ENCODE measurements at regions not wholly inside any gene's neighbourhood (a gene's known extent, or its start where the extent isn't known, plus 50 kb on each side); places are given as distances from the start of the nearest gene placed in this dataset.

DNA sequence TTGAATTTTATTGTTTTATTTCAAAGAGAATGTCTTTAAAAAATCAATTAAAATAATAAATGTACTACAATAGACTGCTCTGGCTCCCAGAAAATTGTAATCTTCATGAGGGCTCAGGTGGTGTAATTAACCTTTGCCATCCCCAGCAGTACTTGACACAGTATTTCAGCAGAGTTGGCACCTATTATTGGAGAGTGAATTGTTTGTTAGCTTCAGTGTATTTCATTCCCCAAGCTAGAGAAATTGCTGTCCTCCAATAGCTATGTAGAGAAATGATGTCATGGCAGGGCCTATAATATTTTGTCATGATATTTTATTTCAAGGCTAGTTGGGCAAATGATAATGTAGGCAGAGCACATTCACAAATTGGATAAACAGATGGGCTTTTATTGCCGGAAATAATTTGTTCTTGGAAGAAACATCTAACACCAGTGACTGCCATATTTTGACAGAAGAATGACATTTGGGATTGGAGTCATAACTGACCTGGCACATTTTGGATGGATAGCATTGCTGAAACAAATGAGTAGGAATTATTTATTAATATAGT lies 712.0 kb upstream of the NXPH2 start:
- no peaks in the 10 kb centered on the region for H3K27me3 ChIP-seq (replicated peaks in 2 of 5; ENCODE audit: control insufficient read depth in 4 of 5, insufficient read depth in 5 of 5, low read length in 4 of 5)
- ChIA-PET POLR2A (no interaction called here), CTCF (no interaction called here)
- no peak for DNase-seq
- WGBS (ENCODE audit: insufficient coverage): no CpG with 5 or more reads among the region's 1 CpG
- no peaks in the 10 kb centered on the region for H3K4me1 ChIP-seq (ENCODE audit: control extremely low read depth in 1 of 4, control insufficient read depth in 4 of 4, insufficient read depth in 4 of 4, low read length in 3 of 4)
- no peaks in the 10 kb centered on the region for H3K9me3 ChIP-seq (ENCODE audit: control extremely low read depth in 1 of 5, control insufficient read depth in 4 of 5, insufficient read depth in 2 of 5, low read depth in 1 of 5, low read length in 4 of 5)
- no peak overlapping the region for H3K27ac ChIP-seq (ENCODE audit: insufficient read depth in 1 of 2, low read depth in 1 of 2, low read length in 2 of 2, poor library complexity in 1 of 2, severe bottlenecking in 2 of 2)
- H3K36me3 ChIP-seq (ENCODE audit: control insufficient read depth in 4 of 4, insufficient read depth in 4 of 4, low read length in 3 of 4): no peaks in the 10 kb centered on the region
- no peak overlapping the region for H3K4me3 ChIP-seq (ENCODE audit: control insufficient read depth in 1 of 7, extremely low read depth in 1 of 7, insufficient read depth in 4 of 7, low read depth in 2 of 7, low read length in 6 of 7)

DNA sequence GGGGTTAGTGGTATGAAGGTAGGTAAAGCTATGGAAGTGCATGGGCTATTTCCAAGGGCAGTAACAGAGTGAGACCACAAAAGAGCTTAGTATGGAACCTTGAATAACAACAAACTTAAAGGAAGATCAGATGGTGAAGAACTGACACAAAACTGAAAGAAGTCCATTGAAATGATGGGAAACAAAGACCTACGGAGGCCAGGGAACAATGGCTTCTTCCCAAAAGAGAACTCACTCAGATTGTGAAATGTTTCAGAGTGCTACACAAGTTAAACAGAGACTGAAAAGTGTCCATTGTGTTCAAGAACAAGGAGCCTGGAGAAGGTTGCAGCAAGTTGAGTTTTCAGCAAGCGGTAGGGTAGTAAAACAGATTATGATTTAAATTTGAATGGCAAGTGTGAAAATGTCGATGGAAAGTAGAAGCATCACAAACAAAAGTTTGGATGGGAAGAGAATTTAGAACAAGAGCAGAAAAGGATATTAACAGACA lies 700.0 kb upstream of the NXPH2 start:
- WGBS (ENCODE audit: insufficient coverage): 90% methylated on average over 1 of the region's 3 CpGs
- Histone ChIP-seq H3K4me1 (ENCODE audit: control extremely low read depth in 1 of 4, control insufficient read depth in 4 of 4, insufficient read depth in 4 of 4, low read length in 3 of 4) (no peaks in the 10 kb centered on the region), H3K36me3 (ENCODE audit: control insufficient read depth in 4 of 4, insufficient read depth in 4 of 4, low read length in 3 of 4) (no peaks in the 10 kb centered on the region), H3K27me3 (replicated peaks in 2 of 5; ENCODE audit: control insufficient read depth in 4 of 5, insufficient read depth in 5 of 5, low read length in 4 of 5) (no peaks in the 10 kb centered on the region), H3K9me3 (ENCODE audit: control extremely low read depth in 1 of 5, control insufficient read depth in 4 of 5, insufficient read depth in 2 of 5, low read depth in 1 of 5, low read length in 4 of 5) (no peaks in the 10 kb centered on the region), H3K27ac (ENCODE audit: insufficient read depth in 1 of 2, low read depth in 1 of 2, low read length in 2 of 2, poor library complexity in 1 of 2, severe bottlenecking in 2 of 2) (no peak overlapping the region), H3K4me3 (ENCODE audit: control insufficient read depth in 1 of 7, extremely low read depth in 1 of 7, insufficient read depth in 4 of 7, low read depth in 2 of 7, low read length in 6 of 7) (no peak overlapping the region)
- ChIA-PET POLR2A (no interaction called here), CTCF (no interaction called here)
- no peak for DNase-seq

DNA sequence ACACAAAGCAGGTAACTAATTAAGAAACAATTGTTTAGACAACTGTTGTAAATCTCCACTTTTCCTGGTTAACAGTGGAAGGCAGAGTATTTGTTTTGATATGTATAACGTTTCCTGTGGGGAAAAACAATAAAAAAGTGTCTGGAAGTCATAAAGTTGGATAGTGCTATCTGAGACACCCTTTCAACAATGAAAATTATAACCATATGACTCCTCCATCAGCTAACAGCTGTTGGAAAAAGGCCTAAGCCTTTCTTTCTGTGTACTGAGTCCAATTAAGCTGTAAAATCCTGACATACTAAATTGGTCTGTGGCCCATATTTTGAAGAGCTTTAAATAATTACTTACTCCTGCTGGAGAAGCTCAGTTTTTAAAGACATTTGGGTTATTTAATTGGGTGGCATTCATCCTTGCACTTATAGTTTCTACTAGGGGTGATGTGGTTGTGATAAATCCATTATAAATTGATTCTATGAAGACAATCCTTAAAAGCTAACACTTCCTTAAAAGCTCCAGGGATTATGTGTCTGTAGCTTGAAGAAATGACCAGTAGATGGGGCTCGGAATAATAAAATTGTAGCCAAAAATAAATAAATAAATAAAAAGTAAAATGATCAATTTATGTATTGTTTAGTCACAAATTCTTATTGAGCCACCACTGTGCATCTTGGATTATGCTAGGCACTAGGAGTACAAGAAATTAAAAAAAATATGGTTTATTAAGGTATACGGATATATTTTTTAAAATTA lies 698.1 kb upstream of the NXPH2 start:
- ChIA-PET CTCF (interaction anchor here (0.9 kb wide), 1 partner anchor 9 kb away, joined by 3 read pairs; no protein-coding TSS in a partner anchor), POLR2A (no interaction called here)
- no peaks in the 10 kb centered on the region for H3K27me3 ChIP-seq (replicated peaks in 2 of 5; ENCODE audit: control insufficient read depth in 4 of 5, insufficient read depth in 5 of 5, low read length in 4 of 5)
- no peak overlapping the region for H3K4me3 ChIP-seq (ENCODE audit: control insufficient read depth in 1 of 7, extremely low read depth in 1 of 7, insufficient read depth in 4 of 7, low read depth in 2 of 7, low read length in 6 of 7)
- no peak overlapping the region for H3K27ac ChIP-seq (ENCODE audit: insufficient read depth in 1 of 2, low read depth in 1 of 2, low read length in 2 of 2, poor library complexity in 1 of 2, severe bottlenecking in 2 of 2)
- no peaks in the 10 kb centered on the region for H3K4me1 ChIP-seq (ENCODE audit: control extremely low read depth in 1 of 4, control insufficient read depth in 4 of 4, insufficient read depth in 4 of 4, low read length in 3 of 4)
- H3K36me3 ChIP-seq (ENCODE audit: control insufficient read depth in 4 of 4, insufficient read depth in 4 of 4, low read length in 3 of 4): no peaks in the 10 kb centered on the region
- DNase-seq: no peak
- no peaks in the 10 kb centered on the region for H3K9me3 ChIP-seq (ENCODE audit: control extremely low read depth in 1 of 5, control insufficient read depth in 4 of 5, insufficient read depth in 2 of 5, low read depth in 1 of 5, low read length in 4 of 5)
- no CpG with 5 or more reads among the region's 3 CpGs for WGBS (ENCODE audit: insufficient coverage)

GRCh38 chr2:139477618-139478017 lies 697.4 kb upstream of the NXPH2 start:
- POLR2A ChIA-PET: no interaction called here
- Histone ChIP-seq H3K9me3 (ENCODE audit: control extremely low read depth in 1 of 5, control insufficient read depth in 4 of 5, insufficient read depth in 2 of 5, low read depth in 1 of 5, low read length in 4 of 5) (no peaks in the 10 kb centered on the region), H3K27me3 (replicated peaks in 2 of 5; ENCODE audit: control insufficient read depth in 4 of 5, insufficient read depth in 5 of 5, low read length in 4 of 5) (no peaks in the 10 kb centered on the region), H3K4me3 (ENCODE audit: control insufficient read depth in 1 of 7, extremely low read depth in 1 of 7, insufficient read depth in 4 of 7, low read depth in 2 of 7, low read length in 6 of 7) (no peak overlapping the region), H3K4me1 (ENCODE audit: control extremely low read depth in 1 of 4, control insufficient read depth in 4 of 4, insufficient read depth in 4 of 4, low read length in 3 of 4) (no peaks in the 10 kb centered on the region), H3K36me3 (ENCODE audit: control insufficient read depth in 4 of 4, insufficient read depth in 4 of 4, low read length in 3 of 4) (no peaks in the 10 kb centered on the region), H3K27ac (ENCODE audit: insufficient read depth in 1 of 2, low read depth in 1 of 2, low read length in 2 of 2, poor library complexity in 1 of 2, severe bottlenecking in 2 of 2) (no peak overlapping the region)
- CTCF ChIA-PET: no interaction called here
- DNase-seq: no peak
- 98% methylated on average over 7 of the region's 8 CpGs for WGBS (ENCODE audit: insufficient coverage)

- H3K36me3 ChIP-seq (ENCODE audit: control insufficient read depth in 4 of 4, insufficient read depth in 4 of 4, low read length in 3 of 4): no peaks in the 10 kb centered on the region
- no peak for DNase-seq
- no peaks in the 10 kb centered on the region for H3K27me3 ChIP-seq (replicated peaks in 2 of 5; ENCODE audit: control insufficient read depth in 4 of 5, insufficient read depth in 5 of 5, low read length in 4 of 5)
- no peak overlapping the region for H3K4me3 ChIP-seq (ENCODE audit: control insufficient read depth in 1 of 7, extremely low read depth in 1 of 7, insufficient read depth in 4 of 7, low read depth in 2 of 7, low read length in 6 of 7)
- no peaks in the 10 kb centered on the region for H3K9me3 ChIP-seq (ENCODE audit: control extremely low read depth in 1 of 5, control insufficient read depth in 4 of 5, insufficient read depth in 2 of 5, low read depth in 1 of 5, low read length in 4 of 5)
- CTCF ChIA-PET: interaction anchor here (0.9 to 1.4 kb wide), 2 partner anchors 8 to 11 kb away, joined by 3 read pairs; no protein-coding TSS in a partner anchor
- no CpG with 5 or more reads among the region's 1 CpG for WGBS (ENCODE audit: insufficient coverage)
- H3K4me1 ChIP-seq (ENCODE audit: control extremely low read depth in 1 of 4, control insufficient read depth in 4 of 4, insufficient read depth in 4 of 4, low read length in 3 of 4): no peaks in the 10 kb centered on the region
- H3K27ac ChIP-seq (ENCODE audit: insufficient read depth in 1 of 2, low read depth in 1 of 2, low read length in 2 of 2, poor library complexity in 1 of 2, severe bottlenecking in 2 of 2): no peak overlapping the region
- POLR2A ChIA-PET: no interaction called here
These were observed 689.8 kb upstream of the NXPH2 start for GRCh38 chr2:139469985-139470384.

DNA sequence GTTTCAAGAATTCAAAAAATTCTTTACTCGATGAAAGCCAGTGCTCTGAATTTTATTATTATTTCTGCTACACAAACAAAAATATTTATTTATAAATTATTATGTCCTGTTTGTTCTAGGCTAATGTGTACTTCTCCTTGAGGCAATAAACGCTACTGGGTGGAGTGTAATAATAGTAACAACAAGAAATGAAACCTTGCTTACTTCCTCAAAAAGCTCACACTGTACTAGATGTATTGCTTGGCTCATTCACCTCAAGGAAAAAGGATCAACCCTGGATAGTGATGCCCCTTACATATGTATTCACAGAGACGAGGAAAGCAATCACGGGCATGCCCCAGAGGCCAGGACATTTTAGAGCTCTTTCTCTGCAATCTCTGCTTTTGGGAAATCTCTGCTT lies 685.6 kb upstream of the NXPH2 start:
- no peaks in the 10 kb centered on the region for H3K9me3 ChIP-seq (ENCODE audit: control extremely low read depth in 1 of 5, control insufficient read depth in 4 of 5, insufficient read depth in 2 of 5, low read depth in 1 of 5, low read length in 4 of 5)
- DNase-seq: no peak
- ChIA-PET CTCF (no interaction called here), POLR2A (no interaction called here)
- no peaks in the 10 kb centered on the region for H3K36me3 ChIP-seq (ENCODE audit: control insufficient read depth in 4 of 4, insufficient read depth in 4 of 4, low read length in 3 of 4)
- H3K4me1 ChIP-seq (ENCODE audit: control extremely low read depth in 1 of 4, control insufficient read depth in 4 of 4, insufficient read depth in 4 of 4, low read length in 3 of 4): no peaks in the 10 kb centered on the region
- 72% methylated on average over 2 of the region's 4 CpGs for WGBS (ENCODE audit: insufficient coverage)
- no peak overlapping the region for H3K27ac ChIP-seq (ENCODE audit: insufficient read depth in 1 of 2, low read depth in 1 of 2, low read length in 2 of 2, poor library complexity in 1 of 2, severe bottlenecking in 2 of 2)
- H3K27me3 ChIP-seq (replicated peaks in 2 of 5; ENCODE audit: control insufficient read depth in 4 of 5, insufficient read depth in 5 of 5, low read length in 4 of 5): no peaks in the 10 kb centered on the region
- no peak overlapping the region for H3K4me3 ChIP-seq (ENCODE audit: control insufficient read depth in 1 of 7, extremely low read depth in 1 of 7, insufficient read depth in 4 of 7, low read depth in 2 of 7, low read length in 6 of 7)

- Histone ChIP-seq H3K27ac (ENCODE audit: insufficient read depth in 1 of 2, low read depth in 1 of 2, low read length in 2 of 2, poor library complexity in 1 of 2, severe bottlenecking in 2 of 2) (no peak overlapping the region), H3K4me3 (ENCODE audit: control insufficient read depth in 1 of 7, extremely low read depth in 1 of 7, insufficient read depth in 4 of 7, low read depth in 2 of 7, low read length in 6 of 7) (no peak overlapping the region), H3K9me3 (ENCODE audit: control extremely low read depth in 1 of 5, control insufficient read depth in 4 of 5, insufficient read depth in 2 of 5, low read depth in 1 of 5, low read length in 4 of 5) (peaks cover 0 to 4% (median 0%) of the 10 kb centered on the region in 5 experiments), H3K36me3 (ENCODE audit: control insufficient read depth in 4 of 4, insufficient read depth in 4 of 4, low read length in 3 of 4) (no peaks in the 10 kb centered on the region), H3K27me3 (replicated peaks in 2 of 5; ENCODE audit: control insufficient read depth in 4 of 5, insufficient read depth in 5 of 5, low read length in 4 of 5) (no peaks in the 10 kb centered on the region), H3K4me1 (ENCODE audit: control extremely low read depth in 1 of 4, control insufficient read depth in 4 of 4, insufficient read depth in 4 of 4, low read length in 3 of 4) (no peaks in the 10 kb centered on the region)
- DNase-seq: no peak
- ChIA-PET POLR2A (no interaction called here), CTCF (no interaction called here)
- WGBS (ENCODE audit: insufficient coverage): 86% methylated on average over 3 of the region's 5 CpGs
These were observed 677.7 kb upstream of the NXPH2 start for GRCh38 chr2:139457873-139458272.
